Bronchial epithelial cell (primary cell): ENCODE measurements at regions not wholly inside any gene's neighbourhood (a gene's known extent, or its start where the extent isn't known, plus 50 kb on each side); places are given as distances from the start of the nearest gene placed in this dataset.

Experiments
- DNase-seq: peaks from one replicate; pipeline ENCODE4 v3.0.0-alpha.2; 2010; ENCODE audit warnings: low read depth
- FAIRE-seq: peaks from 2 replicates; lab custom pipeline; 2011; peaks lifted over from hg19 to GRCh38; lab: Jason Lieb, UNC
- H3K27me3 ChIP-seq: 2 replicates; pipeline ENCODE4 v1.5.1; 2011; ENCODE audit warnings: low read length; ENCODE audit not compliant: control insufficient read depth, insufficient read depth
- H3K36me3 ChIP-seq: 2 replicates; pipeline ENCODE4 v1.5.1; 2011; ENCODE audit warnings: low read length; ENCODE audit not compliant: control insufficient read depth, insufficient read depth
- H3K4me3 ChIP-seq: 2 replicates; pipeline ENCODE4 v1.5.1; 2011; ENCODE audit warnings: mild to moderate bottlenecking, low read depth, low read length, control low read depth
- TF ChIP-seq, protein P1 (sequence below): IDR thresholded peaks from 2 replicates; pipeline ENCODE4 v1.5.1; 2011; ENCODE audit warnings: mild to moderate bottlenecking, moderate library complexity, low read length, control low read depth, inconsistent platforms; ENCODE audit not compliant: insufficient read depth, severe bottlenecking

DNA sequence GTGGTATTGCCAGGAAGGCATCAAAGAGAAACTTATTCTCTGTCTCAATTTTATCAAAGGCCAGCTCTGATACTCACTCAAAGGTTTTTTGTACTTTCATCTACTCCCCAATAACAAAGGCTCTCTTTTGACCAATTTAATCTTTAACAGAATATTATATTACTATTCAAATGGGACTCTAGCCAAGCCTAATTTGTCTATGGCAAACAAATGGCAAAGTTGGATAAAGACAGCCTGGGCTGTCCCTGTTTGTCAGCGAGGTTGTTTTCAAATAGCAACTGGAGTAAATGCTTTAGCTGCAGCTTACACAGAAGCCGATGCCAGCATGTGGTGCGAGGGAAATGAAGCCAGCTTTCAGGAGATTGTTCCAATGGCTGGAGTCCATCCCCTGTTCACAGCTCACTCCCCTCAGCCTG lies 80.1 kb upstream of the CTNNA2 start:
- TF ChIP-seq, protein P1, sequence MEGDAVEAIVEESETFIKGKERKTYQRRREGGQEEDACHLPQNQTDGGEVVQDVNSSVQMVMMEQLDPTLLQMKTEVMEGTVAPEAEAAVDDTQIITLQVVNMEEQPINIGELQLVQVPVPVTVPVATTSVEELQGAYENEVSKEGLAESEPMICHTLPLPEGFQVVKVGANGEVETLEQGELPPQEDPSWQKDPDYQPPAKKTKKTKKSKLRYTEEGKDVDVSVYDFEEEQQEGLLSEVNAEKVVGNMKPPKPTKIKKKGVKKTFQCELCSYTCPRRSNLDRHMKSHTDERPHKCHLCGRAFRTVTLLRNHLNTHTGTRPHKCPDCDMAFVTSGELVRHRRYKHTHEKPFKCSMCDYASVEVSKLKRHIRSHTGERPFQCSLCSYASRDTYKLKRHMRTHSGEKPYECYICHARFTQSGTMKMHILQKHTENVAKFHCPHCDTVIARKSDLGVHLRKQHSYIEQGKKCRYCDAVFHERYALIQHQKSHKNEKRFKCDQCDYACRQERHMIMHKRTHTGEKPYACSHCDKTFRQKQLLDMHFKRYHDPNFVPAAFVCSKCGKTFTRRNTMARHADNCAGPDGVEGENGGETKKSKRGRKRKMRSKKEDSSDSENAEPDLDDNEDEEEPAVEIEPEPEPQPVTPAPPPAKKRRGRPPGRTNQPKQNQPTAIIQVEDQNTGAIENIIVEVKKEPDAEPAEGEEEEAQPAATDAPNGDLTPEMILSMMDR, result no peak
- DNase-seq, result no peak
- Histone ChIP-seq H3K27me3 (no peaks in the 10 kb centered on the region), H3K4me3 (no peak overlapping the region), H3K36me3 (no peaks in the 10 kb centered on the region)
- no peak for FAIRE-seq

DNA sequence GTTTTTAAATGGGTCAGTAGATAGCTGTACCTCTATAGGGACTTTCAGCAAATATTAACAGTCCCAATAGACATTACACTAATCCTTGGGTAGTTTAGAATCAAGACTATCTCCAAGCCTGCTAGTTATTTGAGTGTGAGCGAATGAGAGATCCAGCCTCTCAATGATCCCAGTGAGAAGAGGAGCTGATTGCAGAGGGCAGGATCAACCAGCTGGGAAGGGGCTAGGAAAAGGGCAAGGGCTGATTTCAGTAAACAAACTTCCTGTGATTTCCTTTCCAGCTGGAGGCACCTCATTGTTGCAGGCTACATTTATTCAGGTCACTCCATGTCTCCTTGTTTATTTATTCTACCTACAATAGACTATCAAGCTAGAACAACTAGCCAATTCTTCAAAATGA lies 84.1 kb upstream of the CTNNA2 start:
- H3K27me3 ChIP-seq, result no peaks in the 10 kb centered on the region

DNA sequence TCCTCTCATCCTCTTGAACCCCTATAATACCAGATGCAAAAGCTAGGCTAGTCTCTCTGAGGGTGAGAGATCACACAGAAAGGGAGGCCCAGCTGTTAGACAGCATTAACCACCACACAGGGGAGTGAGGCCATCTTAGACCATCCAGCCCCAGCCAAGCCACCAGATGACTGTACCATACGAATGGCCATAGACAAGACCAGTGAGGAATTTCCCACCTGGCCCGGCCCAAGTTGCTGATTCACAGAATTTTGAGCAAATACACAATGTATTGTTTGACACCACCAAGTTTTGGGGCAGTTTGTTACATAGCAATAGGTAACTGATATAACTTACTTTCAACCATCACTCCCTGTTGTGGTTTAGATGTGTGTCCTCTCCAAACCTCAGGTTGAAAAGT lies 98.2 kb upstream of the CTNNA2 start:
- Histone ChIP-seq H3K27me3 (no peaks in the 10 kb centered on the region), H3K36me3 (no peaks in the 10 kb centered on the region), H3K4me3 (no peak overlapping the region)
- no peak for DNase-seq
- TF ChIP-seq, protein P1, result no peak
- FAIRE-seq, result no peak

More for the DNA sequence above, 84.1 kb upstream of the CTNNA2 start:
- TF ChIP-seq, protein P1, result no peak
- DNase-seq (no peak), FAIRE-seq (no peak)
- Histone ChIP-seq H3K4me3 (no peak overlapping the region), H3K36me3 (no peaks in the 10 kb centered on the region)

DNA sequence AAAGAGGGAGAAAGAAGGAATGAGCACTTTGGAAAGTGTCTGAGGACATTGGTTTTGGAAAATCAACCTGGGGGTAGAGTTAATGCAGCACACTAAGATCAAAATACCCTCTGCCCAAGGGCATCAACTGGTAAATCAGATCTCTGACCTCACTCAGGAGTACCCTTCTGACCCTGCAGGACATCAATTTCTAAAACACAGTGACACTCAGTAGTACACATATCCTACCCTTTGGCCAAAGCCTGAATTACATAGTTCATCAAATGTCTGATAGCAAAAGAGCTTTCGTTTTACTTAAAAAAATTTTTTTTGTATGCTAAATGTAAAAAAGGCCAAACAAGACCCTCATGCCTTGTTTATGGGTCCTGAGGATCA lies 118.4 kb upstream of the CTNNA2 start:
- TF ChIP-seq, protein P1, result no peak
- DNase-seq (no peak), FAIRE-seq (no peak)
- H3K27me3 ChIP-seq, result no peaks in the 10 kb centered on the region
- H3K36me3 ChIP-seq, result no peaks in the 10 kb centered on the region
- H3K4me3 ChIP-seq, result no peak overlapping the region

DNA sequence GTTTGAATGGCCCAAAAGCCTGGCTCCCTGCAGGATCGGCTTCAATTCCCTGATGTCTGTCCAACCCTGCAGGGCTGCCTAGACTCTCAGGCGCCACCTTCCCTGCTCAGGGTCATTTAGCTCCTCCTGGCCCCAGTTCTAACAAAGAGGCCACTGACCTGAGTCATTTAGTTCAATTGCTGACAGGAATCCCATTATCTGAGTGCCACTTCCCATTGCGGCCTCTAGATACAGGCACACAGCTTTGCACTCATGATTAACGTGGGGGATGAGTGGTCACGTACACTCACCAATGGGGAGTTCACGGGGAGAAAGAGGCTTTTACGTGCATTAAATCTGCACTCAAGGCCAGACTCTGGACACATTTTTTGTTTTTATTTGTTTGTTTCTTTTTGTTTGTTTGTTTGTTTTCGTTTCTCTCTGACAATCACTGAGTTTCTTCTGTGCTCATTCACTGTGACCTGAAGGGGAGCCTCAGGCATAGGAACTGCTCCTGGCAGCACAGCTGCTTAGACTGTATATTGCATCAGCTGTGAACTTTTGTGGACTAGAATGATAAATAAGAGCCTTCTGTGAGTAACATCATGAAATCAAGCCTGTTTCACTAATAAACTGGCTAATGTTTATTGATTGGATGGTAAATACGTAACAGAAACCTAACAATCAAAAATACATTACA lies 118.9 kb upstream of the CTNNA2 start:
- no peak for DNase-seq
- no peaks in the 10 kb centered on the region for H3K36me3 ChIP-seq
- H3K27me3 ChIP-seq, result no peaks in the 10 kb centered on the region
- FAIRE-seq, result no peak
- H3K4me3 ChIP-seq, result no peak overlapping the region
- TF ChIP-seq, protein P1, result no peak
